ENCODE measurements at regions not wholly inside any gene's neighbourhood (a gene's known extent, or its start where the extent isn't known, plus 50 kb on each side); places are given as distances from the start of the nearest gene placed in this dataset.

DNA sequence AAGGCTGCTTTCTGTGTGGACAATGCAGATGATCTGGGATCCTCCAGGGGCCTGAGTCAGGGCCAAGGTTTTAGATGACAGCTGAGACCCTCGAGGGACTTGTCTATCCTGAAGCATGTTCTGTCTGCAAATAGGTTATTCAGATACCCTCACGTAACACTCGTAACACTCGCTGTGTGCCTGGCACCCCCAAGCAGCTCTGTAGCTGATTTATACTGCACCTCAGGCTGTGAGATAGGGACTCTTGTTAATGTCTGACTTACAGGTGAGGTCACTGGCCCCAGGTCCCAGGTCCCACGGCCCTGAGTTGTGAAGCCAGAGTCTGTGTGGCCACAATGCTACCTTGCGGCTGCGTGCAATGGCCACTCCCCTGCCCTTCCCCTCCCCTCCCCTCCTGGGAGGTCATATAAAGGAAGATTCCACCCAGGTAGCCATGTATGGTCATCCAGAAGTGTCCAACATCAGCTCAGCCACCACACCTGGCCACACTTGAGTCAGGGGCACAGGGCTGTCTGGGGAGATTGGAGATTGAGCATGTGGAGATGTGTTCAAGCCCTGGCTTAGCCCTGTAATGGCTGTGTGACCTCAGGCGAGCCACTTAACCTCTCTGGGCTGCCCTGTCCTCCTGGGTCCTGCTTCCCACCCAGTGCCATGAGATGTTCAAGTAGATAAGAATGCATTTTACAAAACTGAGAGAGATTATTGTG, 687.7 kb downstream of the MATN1 start:
- DNase-seq (ENCODE audit: low read depth in 2 of 2) = no peak

DNA sequence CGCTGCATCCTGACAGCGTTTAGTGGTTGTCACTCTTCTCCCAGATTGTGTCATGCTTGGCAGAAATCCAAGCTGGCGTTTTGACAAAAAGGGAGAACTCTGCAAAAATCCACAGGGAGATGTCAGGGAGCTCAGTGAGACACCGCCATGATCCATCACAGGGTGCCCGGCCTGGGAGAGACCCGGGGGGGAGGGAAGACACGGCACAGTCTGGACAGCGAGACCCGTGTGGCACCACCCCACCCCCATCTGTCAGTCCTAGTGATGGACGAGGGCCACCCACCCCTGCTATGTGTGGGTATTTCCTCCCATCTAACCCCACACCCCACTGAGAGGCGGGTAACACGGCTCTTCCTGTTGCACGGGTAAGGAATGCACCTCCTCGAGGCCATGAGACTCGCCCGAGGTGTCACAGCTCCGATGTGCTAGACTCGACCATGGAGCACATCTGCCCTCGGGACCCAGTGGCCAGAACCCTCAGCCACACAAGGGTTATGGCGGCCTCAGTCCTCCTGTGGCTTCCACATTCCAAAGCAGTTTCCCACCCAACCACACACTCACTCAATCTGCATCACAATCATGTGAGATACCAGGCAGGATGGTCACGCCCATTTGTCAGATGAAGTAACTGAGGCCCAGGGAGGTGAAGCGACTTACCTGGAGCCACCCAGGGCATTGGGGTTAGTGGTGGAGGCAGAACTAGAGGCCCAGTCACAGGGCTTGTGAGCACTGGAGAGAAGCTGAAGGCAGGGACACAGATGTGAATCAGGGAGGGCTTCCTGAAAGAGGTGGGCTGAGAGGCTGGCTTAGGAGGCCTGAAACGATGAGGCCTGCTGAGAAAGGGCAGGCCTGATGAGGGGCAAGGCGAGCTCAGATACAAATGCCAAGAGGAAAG, 688.5 kb downstream of the MATN1 start:
- DNase-seq (ENCODE audit: low read depth in 2 of 2) = no peak

DNA sequence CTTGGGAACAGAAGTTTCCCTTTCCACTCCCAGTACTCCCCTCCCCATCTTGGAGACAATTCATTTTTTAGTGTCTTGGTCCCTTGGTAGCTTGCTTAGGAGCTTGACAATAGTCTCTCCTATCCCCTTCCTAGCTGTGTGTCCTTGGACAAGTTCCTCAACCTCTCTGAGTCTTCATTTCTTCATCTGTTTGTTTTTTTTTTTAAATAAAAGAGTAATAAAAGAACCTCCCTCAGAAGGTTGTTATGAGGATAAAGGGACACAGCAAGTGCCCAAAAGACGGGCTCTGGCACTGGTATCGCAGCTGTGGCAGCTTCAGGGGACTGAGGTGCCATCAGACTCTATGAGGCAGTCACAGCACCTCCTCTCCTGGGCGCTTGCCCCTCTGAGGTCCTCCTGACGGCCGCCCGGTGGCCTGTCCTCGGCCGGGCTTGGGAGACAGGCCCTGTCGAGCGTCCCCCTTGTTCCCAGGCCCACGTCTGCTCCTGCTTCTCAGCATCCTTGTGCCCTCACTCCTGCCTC, 689.2 kb downstream of the MATN1 start:
- DNase-seq (ENCODE audit: low read depth in 2 of 2) = no peak

DNA sequence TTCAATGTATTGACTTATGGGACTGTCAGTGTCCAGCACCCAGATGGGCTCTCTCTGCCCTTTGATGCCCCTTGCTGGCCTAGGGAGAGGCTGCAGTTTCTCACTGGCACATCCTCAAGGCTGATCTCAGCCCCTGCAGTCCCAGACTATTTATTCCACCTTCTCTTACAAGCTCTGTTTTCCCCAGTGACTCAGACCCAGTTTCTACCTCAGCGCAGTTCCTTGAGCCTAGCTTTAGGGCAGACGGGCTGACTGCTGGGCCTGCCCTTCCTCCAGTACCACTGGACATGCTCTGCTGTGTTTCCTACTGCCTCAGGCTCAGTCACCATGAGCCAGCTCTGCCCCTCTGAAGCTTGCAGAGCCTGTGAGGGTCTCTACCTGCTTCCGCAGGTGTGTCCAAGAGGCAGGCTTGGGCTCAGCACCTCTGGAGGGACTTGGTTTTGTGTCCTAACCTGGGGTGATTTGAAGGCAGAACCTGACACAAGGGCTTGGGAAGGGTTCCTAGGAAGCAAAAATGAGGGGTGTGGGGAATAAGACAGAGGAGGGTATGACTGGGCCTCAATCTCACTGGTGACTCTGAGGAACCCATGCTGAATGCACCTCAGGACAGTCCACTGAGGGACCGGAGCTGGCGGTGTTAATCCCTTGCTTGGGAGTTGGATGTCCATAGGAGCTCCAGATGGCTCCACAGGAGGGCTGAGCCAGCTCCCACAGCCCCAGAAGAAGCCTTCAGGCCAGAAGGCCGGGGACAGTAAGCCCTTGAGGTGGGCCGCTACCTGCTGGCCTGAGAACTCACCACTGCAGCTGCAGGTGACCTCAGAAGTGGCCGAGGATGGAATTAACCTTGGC, 689.9 kb downstream of the MATN1 start:
- DNase-seq (ENCODE audit: low read depth in 2 of 2) = no peak

DNA sequence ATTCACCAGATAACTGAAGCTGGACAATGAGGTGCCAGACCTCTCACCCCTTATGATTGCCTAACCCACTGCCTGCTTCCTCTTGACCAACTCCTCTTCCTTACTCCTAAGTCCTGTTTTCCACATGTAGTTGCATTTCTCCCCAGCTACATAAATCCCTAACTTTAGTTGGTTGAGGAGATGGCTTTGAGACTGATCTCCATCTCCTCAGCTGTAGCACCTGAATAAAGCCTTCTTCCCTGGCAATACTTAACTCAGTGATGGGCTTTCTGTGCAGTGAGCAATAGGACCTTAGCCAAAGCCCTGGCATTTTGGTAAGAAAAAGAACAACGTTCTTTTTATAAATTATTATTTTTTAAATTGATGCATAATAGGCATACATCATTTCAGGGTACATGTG, 691.1 kb downstream of the MATN1 start:
- DNase-seq (ENCODE audit: low read depth in 2 of 2) = no peak

DNA sequence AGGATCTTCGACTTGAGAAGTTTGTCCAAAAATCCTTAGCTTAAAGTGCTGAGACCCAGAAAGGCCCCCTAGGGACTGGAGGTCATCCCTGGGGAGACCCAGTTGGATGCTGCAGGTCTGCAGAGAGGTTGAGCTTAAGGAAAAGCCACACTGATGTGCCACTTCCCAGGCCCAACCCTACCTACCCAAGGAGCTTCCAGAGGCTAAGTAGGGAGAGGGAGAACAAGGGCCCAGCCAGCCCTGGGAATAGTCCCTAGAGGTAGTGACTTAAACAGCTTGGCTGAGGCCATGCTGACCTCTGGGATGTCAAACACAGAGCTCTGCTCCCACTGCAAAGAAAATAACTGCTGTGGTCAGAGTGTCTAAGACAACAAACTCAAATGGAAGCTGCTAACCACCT, 693.7 kb downstream of the MATN1 start:
- no peak for DNase-seq (ENCODE audit: low read depth in 2 of 2)

DNA sequence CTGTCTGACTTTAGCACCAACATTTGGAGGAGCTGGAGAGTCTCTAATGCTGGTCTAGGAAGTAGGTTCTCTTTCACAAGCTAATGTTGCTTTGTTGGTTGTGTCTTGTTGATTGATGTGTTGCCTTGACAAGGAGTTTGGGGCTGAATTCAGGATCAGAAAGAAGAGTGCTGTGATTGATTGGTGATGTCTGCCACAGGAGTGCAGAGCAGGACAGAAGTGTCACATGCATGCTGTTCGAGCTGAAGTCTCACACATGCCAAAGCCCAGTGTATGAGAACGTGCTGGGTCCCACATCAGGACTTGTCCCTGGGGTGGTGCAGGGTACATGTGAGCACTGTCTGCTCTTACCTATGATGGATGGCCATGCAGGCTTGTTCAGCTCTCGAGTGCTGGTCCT, 694.4 kb downstream of the MATN1 start:
- DNase-seq (ENCODE audit: low read depth in 2 of 2) = no peak

DNA sequence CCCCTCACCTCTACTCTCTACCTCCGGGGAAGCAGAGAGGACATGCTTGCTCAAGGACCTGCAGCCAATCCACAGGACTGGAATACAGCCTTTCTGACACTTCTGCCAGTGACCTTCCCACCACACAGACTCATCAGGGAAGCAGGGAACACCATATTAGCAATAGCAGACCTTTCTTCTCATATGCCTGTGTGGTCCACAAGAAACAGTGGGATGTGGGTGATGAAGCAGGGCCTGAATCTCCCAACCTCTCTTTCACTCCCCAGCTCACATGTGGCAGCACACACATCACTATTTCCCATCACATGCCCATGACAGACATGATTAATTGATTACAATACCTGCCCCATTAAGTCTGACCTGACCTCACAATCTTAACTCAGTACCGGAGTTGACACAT, 695.1 kb downstream of the MATN1 start:
- no peak for DNase-seq (ENCODE audit: low read depth in 2 of 2)

DNA sequence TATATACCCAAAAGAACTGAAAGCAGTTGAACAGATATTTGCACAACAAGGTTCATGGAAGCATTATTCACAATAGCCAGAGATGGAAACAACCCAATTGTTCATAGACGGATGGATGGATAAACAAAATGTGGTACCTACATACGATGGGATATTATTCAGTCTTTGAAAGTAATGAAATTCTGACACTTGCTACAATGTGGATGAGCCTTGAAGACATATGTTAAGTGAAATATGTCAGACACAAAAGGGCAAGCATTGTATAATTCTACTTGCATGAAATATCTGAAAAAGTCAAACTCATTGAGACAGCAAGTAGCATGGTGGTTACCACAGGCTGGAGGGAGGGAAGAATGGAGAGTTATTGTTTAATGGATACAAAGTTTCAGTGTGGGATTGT, 696.1 kb downstream of the MATN1 start:
- no peak for DNase-seq (ENCODE audit: low read depth in 2 of 2)

DNA sequence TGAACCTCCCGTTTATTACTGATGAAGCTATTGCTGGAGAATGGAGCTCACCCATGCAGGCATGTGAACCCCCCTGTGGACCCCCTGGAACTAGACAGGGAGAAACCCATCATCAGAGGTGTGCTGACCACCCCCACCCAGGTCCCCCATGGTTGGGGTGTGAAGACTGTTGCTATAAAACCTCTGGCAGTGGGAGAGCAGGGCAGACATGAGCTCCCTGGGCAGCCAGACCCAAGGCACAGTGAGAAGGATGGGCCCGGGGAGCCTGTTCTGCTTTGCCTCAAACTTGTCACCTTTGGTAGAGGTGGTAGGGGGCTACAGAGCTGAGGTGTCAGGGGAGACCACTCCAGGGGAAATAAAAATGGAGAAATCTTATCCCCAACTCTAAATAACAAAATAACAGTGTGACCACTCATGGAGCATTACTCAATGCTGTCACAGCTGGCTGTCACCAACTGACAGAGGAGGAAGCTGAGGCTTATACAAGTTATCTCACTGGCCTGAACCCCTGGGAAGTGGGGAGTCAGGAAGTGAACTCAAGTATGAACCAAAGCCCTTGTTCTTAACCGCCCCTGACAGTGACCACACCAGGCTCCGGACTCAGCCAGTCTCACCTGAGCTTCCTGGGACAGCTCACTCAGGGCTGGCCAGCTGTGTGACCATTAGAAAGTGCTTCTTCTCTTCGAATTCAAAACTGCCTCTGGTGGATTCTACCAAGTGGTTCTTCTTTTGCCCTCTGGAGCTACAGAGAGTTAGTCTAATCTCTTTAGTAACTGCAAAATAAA, 698.8 kb downstream of the MATN1 start:
- no peak for DNase-seq (ENCODE audit: low read depth in 2 of 2)

DNA sequence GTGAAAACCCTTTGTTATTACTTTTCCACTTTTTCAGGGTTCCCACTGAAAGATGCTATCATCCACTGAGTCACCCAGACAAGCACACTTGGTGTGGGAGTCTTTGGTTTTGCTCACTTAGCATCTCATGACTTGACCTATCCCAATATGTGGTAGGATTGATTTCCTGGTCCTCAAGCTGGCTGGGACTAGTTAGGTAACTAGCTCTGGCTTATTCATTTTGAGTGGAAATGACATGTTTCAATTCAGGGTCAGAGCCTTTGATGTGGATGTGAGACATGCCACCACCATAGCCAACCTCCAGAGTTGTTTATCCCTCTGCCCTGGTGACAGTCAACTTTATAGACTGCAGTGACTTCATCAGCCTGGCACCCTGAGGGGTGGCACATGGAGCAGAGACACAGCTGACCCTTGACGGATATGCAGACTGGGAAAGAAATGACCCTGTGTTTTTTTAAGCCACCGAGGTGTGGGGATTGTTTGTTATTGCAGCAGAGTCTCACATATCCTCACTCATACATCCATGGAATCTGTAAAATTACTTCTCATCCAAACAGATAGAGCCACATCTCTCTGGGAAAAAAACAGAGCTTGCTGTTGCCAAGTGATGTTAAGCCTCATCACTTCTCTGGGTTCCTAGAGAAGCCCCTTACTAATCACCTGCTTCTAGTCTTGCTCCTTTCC, 699.9 kb downstream of the MATN1 start:
- no peak for DNase-seq (ENCODE audit: low read depth in 2 of 2)

DNA sequence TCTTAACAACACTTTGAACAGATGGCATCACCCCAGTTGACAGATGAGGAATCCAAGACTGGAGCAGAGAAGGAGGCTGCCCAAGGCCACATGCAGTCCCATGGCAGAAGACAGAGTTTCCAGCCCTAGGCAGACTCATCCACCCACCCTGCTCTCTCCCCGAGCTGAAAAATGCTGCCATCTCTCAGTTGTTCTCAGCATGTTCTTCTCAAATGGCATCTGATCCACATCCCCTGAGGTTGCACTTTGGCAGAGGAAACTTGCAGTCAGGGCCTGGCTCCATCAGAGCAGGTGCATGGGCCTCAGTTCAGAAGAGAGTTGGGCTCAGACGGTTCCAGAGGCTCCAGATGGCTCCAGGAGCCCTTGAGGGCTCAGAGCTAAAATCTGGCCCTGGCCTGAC, 709.4 kb downstream of the MATN1 start:
- no peak for DNase-seq (ENCODE audit: low read depth in 2 of 2)

DNA sequence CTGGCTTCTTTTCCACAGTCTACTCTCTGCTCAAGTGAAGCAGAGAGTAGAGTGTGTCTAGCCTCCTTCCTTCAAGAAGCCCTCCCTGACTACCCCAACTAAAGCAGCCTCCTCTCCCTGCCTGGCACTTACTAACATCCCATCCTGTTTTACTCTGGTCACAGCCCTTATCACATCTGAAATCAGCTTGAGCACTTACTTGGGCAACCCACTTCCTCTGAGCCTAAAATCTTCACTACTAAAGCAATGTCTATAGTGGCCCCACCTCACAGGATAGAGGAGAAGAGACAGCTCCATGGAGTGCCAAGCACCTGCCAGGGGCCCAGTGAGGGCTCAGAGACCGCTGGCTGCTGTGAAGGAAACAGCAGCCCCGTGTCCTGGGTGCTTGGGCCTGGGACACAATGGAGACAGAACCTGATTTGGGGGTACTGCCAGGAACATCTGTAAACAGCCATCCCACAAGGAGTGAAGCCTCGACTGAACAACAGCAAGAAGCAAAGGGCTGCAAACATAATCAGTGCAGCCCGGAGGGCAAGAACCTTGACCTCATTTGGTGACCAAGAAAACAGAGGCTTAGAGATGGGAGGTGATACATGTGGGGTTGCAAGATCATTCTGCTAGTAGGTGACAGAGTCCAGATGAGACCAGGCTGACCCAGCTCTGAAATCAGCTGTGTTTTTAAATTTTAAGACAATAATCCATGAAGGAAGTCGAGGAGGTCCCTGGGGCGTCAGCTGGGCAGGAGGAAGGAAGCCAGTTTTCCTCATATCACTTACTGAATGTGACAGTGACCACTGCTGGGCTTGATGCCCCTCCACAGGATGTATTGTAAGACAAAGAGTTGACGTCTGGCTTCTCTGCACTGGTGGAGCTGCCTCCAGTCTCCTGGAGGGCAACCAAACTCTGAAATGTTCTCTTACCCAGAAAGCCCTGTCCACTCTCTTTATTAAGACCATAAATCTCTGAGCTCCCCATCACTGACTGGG, 710.6 kb downstream of the MATN1 start:
- no peak for DNase-seq (ENCODE audit: low read depth in 2 of 2)

DNA sequence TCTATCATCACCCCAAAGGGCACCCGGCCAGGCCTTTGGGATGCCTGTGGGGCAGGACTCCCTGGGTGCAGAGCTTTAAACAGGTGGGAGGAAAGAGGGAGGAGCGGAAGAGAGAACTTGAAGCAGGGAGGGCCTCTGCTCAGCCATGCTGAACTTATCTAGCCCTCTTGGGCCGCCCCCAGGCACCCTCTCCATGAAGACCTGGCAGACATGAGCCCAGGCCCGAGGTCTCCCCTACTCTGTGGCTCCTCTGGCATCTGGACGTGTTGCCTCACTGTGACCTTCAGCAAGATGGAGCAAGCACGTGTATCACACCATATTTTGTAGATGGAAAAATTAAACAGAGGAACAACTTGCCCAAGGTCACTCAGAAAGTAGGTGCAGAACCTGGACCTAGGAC, 711.4 kb downstream of the MATN1 start:
- DNase-seq (ENCODE audit: low read depth in 2 of 2) = no peak

DNA sequence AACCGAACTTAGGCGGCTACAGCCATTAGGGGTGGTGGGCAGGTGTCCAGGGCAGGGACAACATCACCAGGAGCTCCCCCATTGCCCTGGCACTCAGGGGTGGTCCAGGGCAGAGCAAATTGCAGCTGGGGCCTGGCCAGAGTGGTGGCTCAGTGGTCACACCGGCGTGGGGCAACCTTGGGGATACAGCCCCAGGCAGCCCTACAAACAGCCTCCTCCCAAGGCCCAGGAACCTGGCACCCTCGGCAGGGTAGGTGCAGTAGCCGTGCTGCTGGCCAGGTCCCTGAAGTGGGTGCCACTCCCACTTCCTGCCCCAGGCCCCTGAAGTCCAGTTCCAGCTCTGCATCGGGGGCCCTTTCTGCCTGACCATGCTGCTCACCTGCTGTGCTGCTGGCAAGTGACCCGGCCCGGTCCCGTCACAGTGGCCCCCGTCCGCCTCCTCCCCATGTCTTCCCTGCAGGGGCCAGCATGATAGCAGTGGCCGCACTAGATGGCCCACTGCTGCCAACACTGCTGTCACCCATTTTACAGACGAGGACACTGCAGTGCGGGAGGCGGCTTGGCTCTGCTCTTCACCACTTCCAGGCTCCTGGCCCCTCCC, 712.8 kb downstream of the MATN1 start:
- no peak for DNase-seq (ENCODE audit: low read depth in 2 of 2)

DNA sequence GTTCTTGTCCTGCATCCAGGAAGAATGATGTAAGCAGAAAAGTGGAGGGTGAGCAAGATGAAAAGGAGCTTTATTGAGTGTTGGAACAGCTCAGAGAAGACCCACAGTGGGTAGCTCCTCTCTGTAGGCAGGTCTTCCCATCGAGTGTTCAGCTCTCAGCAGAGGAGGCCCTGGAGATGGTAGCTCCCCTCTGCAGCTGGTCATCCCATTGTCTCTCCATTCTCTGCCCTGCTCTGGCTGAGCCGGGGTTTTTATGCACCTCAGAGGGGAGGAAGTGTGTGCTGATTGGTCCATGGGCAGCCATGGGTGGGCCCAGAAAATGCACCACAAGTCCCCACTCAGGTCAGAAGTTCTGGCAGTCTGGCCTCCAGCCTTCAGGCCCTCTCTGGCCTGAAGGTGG, 713.7 kb downstream of the MATN1 start:
- DNase-seq (ENCODE audit: low read depth in 2 of 2) = no peak

DNA sequence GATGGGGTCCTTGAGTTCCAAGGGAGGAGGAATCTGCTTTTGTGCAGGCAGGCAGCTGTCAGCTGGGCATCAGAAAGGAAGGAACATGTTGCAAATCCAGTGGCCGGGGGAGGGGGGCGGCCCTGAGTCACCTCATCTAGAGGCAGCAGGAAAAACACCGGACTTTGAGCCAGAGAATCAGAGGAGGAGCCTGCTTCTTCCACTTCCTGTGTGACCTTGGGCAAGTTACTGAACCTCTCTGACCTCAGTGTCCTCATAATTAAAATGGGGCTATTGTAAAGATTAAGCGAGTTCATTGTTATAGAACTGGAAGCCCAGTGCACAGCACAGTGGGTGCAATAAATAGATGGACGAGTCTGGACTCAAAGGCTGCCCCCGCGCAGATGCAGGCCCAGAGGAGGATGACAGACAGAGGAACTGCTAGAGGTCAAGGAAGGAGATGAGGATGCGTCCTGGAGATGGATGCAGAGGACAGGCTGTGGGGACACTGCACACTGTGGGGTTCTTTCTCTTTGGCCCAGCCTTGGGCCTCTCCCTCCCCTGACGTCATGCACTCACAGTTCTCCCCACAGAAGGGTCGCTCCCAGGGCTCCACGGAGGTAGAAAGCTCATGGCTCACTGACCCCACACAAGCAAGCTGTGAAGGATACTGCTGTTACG, 714.3 kb downstream of the MATN1 start:
- no peak for DNase-seq (ENCODE audit: low read depth in 2 of 2)

DNA sequence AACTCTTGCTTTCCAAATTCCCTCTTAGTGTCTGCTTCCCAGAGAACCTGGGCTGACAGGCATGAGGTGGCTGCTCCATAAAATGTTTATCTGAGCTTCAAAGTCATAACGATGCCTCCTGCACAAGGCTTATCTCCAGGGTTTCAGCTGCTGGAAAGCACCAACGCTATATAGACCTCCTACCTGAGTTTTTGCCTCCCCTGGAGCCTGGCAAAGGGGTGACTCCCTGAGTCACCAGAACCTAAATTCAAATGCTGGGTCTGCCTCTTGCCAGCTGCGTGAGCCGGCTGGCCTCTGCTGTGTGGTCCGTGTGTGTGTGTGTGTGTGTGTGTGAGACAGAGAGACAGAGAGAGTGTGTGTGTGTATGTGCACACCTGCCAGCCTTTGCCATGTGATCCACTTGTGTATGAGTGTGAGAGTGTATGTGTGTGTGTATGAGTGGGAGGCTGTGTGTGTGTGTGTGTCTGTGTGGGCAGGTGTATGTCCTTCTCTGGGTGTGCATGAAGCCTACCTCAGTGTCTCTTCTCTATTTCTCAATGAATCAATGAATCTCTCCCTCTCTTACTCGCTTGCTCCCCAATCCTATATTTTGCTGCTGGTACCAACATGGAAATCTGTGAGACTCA, 714.9 kb downstream of the MATN1 start:
- DNase-seq (ENCODE audit: low read depth in 2 of 2) = no peak

Data from stimulated activated CD4-positive, alpha-beta T cell treated with anti-CD3 and anti-CD28 coated beads, Interleukin-15, amount 100 ng/mL, for 48 hours (primary cell).